OCI-LY7 (cell line): ENCODE measurements at regions not wholly inside any gene's neighbourhood (a gene's known extent, or its start where the extent isn't known, plus 50 kb on each side); places are given as distances from the start of the nearest gene placed in this dataset.

ENCODE experiments used
- BruUV-seq: library from RNA; stranded (reverse); fragments of 400-500 nt; replicated peaks from 2 replicates; lab custom pipeline; 2021; lab: Mats Ljungman, UMichigan
- CTCF ChIA-PET: fragments of 300-600 bp; sonication (Branson Sonifier 250); formaldehyde crosslinking; loops from one replicate; lab custom pipeline; 2022; ENCODE audit warnings: antibody characterized with exemption; ENCODE audit not compliant: unreplicated experiment; lab: Charles Lee
- POLR2A ChIA-PET: fragments of 300-600 bp; sonication (Branson Sonifier 250); formaldehyde crosslinking; loops from one replicate; lab custom pipeline; 2022; ENCODE audit warnings: antibody characterized with exemption; lab: Charles Lee
- DNase-seq: peaks from one replicate; pipeline ENCODE4 v3.0.0-alpha.2; 2015; ENCODE audit warnings: low spot score
- H2AFZ ChIP-seq: fragments of 200-600 bp; sonication (generic), shearing (Covaris generic); 2 replicates; pipeline ENCODE4 v1.6.1; 2014; ENCODE audit warnings: mild to moderate bottlenecking, antibody characterized with exemption, low read length, moderate library complexity
- H3K27ac ChIP-seq: fragments of 200-600 bp; sonication (generic); 2 replicates; pipeline ENCODE4 v1.5.1; 2014; ENCODE audit warnings: mixed run types, low read depth, mild to moderate bottlenecking, moderate library complexity, low read length, inconsistent platforms; ENCODE audit not compliant: poor library complexity, severe bottlenecking
- H3K36me3 ChIP-seq: fragments of 200-600 bp; sonication (generic); 2 replicates; pipeline ENCODE4 v1.6.1; 2014; ENCODE audit warnings: mild to moderate bottlenecking, antibody characterized with exemption, low read length, moderate library complexity, mixed read lengths; ENCODE audit not compliant: insufficient read depth
- H3K4me1 ChIP-seq: fragments of 200-600 bp; sonication (generic); 2 replicates; pipeline ENCODE4 v1.5.1; 2014; ENCODE audit warnings: mild to moderate bottlenecking, low read length; ENCODE audit not compliant: insufficient read depth, poor library complexity, severe bottlenecking
- H3K4me2 ChIP-seq: fragments of 200-600 bp; sonication (generic); 2 replicates; pipeline ENCODE4 v1.6.1; 2014; ENCODE audit warnings: mild to moderate bottlenecking, low read length
- H3K4me3 ChIP-seq: fragments of 200-600 bp; sonication (generic); 2 replicates; pipeline ENCODE4 v1.5.1; 2014; ENCODE audit warnings: mild to moderate bottlenecking, low read depth, low read length; ENCODE audit not compliant: poor library complexity, severe bottlenecking
- H3K79me2 ChIP-seq: fragments of 200-600 bp; sonication (generic); 2 replicates; pipeline ENCODE4 v1.6.1; 2016; ENCODE audit warnings: low read depth, mild to moderate bottlenecking, low read length, moderate library complexity, mixed read lengths; ENCODE audit not compliant: insufficient read depth
- H3K9me2 ChIP-seq: fragments of 200-600 bp; sonication (generic); 2 replicates; pipeline ENCODE4 v1.6.1; 2016; ENCODE audit warnings: mild to moderate bottlenecking, low read length, mixed read lengths; ENCODE audit not compliant: insufficient read depth
- H3K9me3 ChIP-seq: fragments of 200-600 bp; sonication (generic); 2 replicates; pipeline ENCODE4 v1.6.1; 2014; ENCODE audit warnings: mild to moderate bottlenecking, mixed run types, low read length, mixed read lengths
- H4K20me1 ChIP-seq: fragments of 200-600 bp; sonication (generic); 2 replicates; pipeline ENCODE4 v1.6.1; 2014; ENCODE audit warnings: mild to moderate bottlenecking, antibody characterized with exemption, low read length, moderate library complexity, mixed read lengths; ENCODE audit not compliant: insufficient read depth
- CTCF ChIP-seq: fragments of 200-600 bp; sonication (generic); conservative IDR thresholded peaks from 2 replicates; pipeline ENCODE4 v1.5.1; 2014; ENCODE audit warnings: mild to moderate bottlenecking, antibody characterized with exemption, low read length, moderate library complexity, mixed read lengths
- EZH2phosphoT487 ChIP-seq: fragments of 200-600 bp; sonication (generic); IDR thresholded peaks from 2 replicates; pipeline ENCODE4 v1.6.1; 2018; ENCODE audit warnings: low read depth, borderline replicate concordance, mild to moderate bottlenecking, mixed run types, antibody characterized with exemption, low read length, moderate library complexity, mixed read lengths
- intact Hi-C: fragments of 100-400 bp; cut with micrococcal nuclease; formaldehyde crosslinking; loops from one replicate; pipeline ENCODE4 v1.10.0; 2022; ENCODE audit not compliant: unreplicated experiment

GRCh38 chr4:135316266-135316779, 1114.7 kb upstream of the PABPC4L start:
- H4K20me1 ChIP-seq, result no peaks in the 10 kb centered on the region
- peaks cover 5% of the 10 kb centered on the region; the same call in 1 of the 2 replicates for H3K9me3 ChIP-seq
- no peaks in the 10 kb centered on the region for H3K79me2 ChIP-seq
- TF ChIP-seq CTCF (no peak), EZH2phosphoT487 (no peak)
- BruUV-seq, result no TSS peak
- no peak for DNase-seq
- ChIA-PET CTCF (no interaction called here), POLR2A (no interaction called here)
- intact Hi-C loops, result no loop called here
- no peaks in the 10 kb centered on the region for H3K9me2 ChIP-seq
- no peak overlapping the region for H3K27ac ChIP-seq
- no peaks in the 10 kb centered on the region for H3K4me1 ChIP-seq
- no peak overlapping the region for H3K4me2 ChIP-seq
- no peaks in the 10 kb centered on the region for H3K36me3 ChIP-seq
- no peak overlapping the region for H2AFZ ChIP-seq
- no peak overlapping the region for H3K4me3 ChIP-seq

GRCh38 chr4:135290136-135290535, 1088.5 kb upstream of the PABPC4L start:
- Histone ChIP-seq H3K27ac (no peak overlapping the region), H2AFZ (no peak overlapping the region), H3K4me3 (no peak overlapping the region), H3K36me3 (no peaks in the 10 kb centered on the region), H4K20me1 (no peaks in the 10 kb centered on the region), H3K4me1 (no peaks in the 10 kb centered on the region), H3K4me2 (no peak overlapping the region), H3K79me2 (no peaks in the 10 kb centered on the region), H3K9me2 (no peaks in the 10 kb centered on the region), H3K9me3 (no peaks in the 10 kb centered on the region)
- ChIA-PET POLR2A (no interaction called here), CTCF (no interaction called here)
- DNase-seq, result no peak
- TF ChIP-seq CTCF (no peak), EZH2phosphoT487 (no peak)
- intact Hi-C loops, result no loop called here
- no TSS peak for BruUV-seq

GRCh38 chr4:135283934-135284333, 1082.3 kb upstream of the PABPC4L start:
- H3K79me2 ChIP-seq, result no peaks in the 10 kb centered on the region
- H3K36me3 ChIP-seq, result no peaks in the 10 kb centered on the region
- no peaks in the 10 kb centered on the region for H4K20me1 ChIP-seq
- H3K9me3 ChIP-seq, result no peaks in the 10 kb centered on the region
- intact Hi-C loops, result no loop called here
- TF ChIP-seq EZH2phosphoT487, result no peak
- no peak for TF ChIP-seq CTCF
- POLR2A ChIA-PET, result no interaction called here
- CTCF ChIA-PET, result no interaction called here
- H3K9me2 ChIP-seq, result no peaks in the 10 kb centered on the region
- H2AFZ ChIP-seq, result no peak overlapping the region
- no peak overlapping the region for H3K27ac ChIP-seq
- no TSS peak for BruUV-seq
- no peak for DNase-seq
- H3K4me1 ChIP-seq, result no peaks in the 10 kb centered on the region
- no peak overlapping the region for H3K4me2 ChIP-seq
- H3K4me3 ChIP-seq, result no peak overlapping the region
